ENCODE measurements at regions not wholly inside any gene's neighbourhood (a gene's known extent, or its start where the extent isn't known, plus 50 kb on each side); places are given as distances from the start of the nearest gene placed in this dataset.

GRCh38 chr4:103934178-103934789 is 214.5 kb upstream of the TACR3 start:
- peak; percentile 51 for TF ChIP-seq CTCF (IDR thresholded peaks at IDR 0.05; ENCODE audit: low read depth, low read length, missing control alignments)
- in situ Hi-C loops (cut with HindIII; ENCODE audit: low sequenced_read_pairs) = no loop called here
- peak; percentile 48 for DNase-seq (ENCODE audit: low read depth)
- no peak overlapping the region for H3K4me3 ChIP-seq (ENCODE audit: low read depth, low read length)

- no peak overlapping the region for H3K4me3 ChIP-seq (ENCODE audit: low read depth, low read length)
- in situ Hi-C loops (cut with HindIII; ENCODE audit: low sequenced_read_pairs) = no loop called here
- no peak for DNase-seq (ENCODE audit: low read depth)
- no peak for TF ChIP-seq CTCF (IDR thresholded peaks at IDR 0.05; ENCODE audit: low read depth, low read length, missing control alignments)
These were observed 208.6 kb upstream of the TACR3 start for GRCh38 chr4:103928370-103928769.

GRCh38 chr4:103923551-103923950 is 203.8 kb upstream of the TACR3 start:
- TF ChIP-seq CTCF (IDR thresholded peaks at IDR 0.05; ENCODE audit: low read depth, low read length, missing control alignments) = no peak
- in situ Hi-C loops (cut with HindIII; ENCODE audit: low sequenced_read_pairs) = no loop called here
- no peak for DNase-seq (ENCODE audit: low read depth)
- no peak overlapping the region for H3K4me3 ChIP-seq (ENCODE audit: low read depth, low read length)

GRCh38 chr4:103918214-103918613 is 198.4 kb upstream of the TACR3 start:
- TF ChIP-seq CTCF (IDR thresholded peaks at IDR 0.05; ENCODE audit: low read depth, low read length, missing control alignments) = no peak
- in situ Hi-C loops (cut with HindIII; ENCODE audit: low sequenced_read_pairs) = no loop called here
- no peak overlapping the region for H3K4me3 ChIP-seq (ENCODE audit: low read depth, low read length)
- no peak for DNase-seq (ENCODE audit: low read depth)

- in situ Hi-C loops (cut with HindIII; ENCODE audit: low sequenced_read_pairs) = no loop called here
- no peak overlapping the region for H3K4me3 ChIP-seq (ENCODE audit: low read depth, low read length)
- TF ChIP-seq CTCF (IDR thresholded peaks at IDR 0.05; ENCODE audit: low read depth, low read length, missing control alignments) = peak; percentile 56
- no peak for DNase-seq (ENCODE audit: low read depth)
These were observed 195.6 kb upstream of the TACR3 start for GRCh38 chr4:103915224-103915869.

- TF ChIP-seq CTCF (IDR thresholded peaks at IDR 0.05; ENCODE audit: low read depth, low read length, missing control alignments) = no peak
- DNase-seq (ENCODE audit: low read depth) = no peak
- no peak overlapping the region for H3K4me3 ChIP-seq (ENCODE audit: low read depth, low read length)
- in situ Hi-C loops (cut with HindIII; ENCODE audit: low sequenced_read_pairs) = no loop called here
These were observed 187.6 kb upstream of the TACR3 start for GRCh38 chr4:103907414-103907813.
